Stimulated activated CD4-positive, alpha-beta T cell treated with anti-CD3 and anti-CD28 coated beads, Interleukin-12 subunit alpha, Interleukin-12 subunit beta, amount 100 ng/mL, for 48 hours (primary cell): ENCODE measurements at regions not wholly inside any gene's neighbourhood (a gene's known extent, or its start where the extent isn't known, plus 50 kb on each side); places are given as distances from the start of the nearest gene placed in this dataset.

ENCODE experiments used
- DNase-seq, 3 donors: peaks; one replicate each; pipeline ENCODE4 v3.0.0-alpha.2; 2020; ENCODE audit warnings: low read depth in 2 of 3, low spot score in 1 of 3

DNA sequence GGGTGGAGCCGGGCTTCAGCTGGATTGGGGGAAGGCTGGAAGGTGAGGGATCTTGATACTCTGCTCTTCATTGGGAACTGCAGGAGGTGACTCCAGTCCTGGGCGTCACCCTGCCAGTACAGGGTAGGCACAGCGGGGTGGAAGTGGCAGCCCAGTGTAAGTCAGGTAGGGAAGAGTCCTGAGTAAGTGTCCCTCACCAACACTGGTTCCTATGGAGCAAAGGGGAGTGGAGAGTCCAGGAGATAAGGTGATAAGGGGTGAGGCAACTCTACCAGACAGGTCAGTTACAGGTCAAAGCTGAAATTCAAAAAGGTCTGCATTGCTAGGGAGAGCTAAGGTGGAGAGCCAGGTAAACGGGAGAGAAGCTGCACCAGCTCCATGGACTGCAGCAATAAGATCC, 145.6 kb upstream of the NFE2L3 start:
- no peak for DNase-seq

DNA sequence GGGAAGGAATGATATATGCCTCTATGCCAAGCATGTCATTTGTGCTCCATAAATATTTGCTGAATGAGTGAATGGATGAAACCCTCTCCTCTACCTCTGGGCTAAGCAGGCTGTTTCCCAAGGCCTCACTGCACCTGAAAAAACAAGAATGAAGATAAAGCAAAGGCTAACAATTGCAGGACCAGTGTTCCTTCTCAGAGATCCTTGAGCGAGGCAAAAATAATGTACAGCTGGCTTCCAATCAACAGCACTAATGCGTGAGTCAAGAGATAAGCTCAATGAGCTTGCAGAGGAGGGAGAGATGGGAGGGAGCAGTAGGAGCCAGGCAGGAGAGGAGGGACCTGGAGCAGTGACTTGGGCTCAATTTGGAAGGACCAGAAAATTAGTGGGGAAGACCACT, 144.5 kb upstream of the NFE2L3 start:
- no peak for DNase-seq

DNA sequence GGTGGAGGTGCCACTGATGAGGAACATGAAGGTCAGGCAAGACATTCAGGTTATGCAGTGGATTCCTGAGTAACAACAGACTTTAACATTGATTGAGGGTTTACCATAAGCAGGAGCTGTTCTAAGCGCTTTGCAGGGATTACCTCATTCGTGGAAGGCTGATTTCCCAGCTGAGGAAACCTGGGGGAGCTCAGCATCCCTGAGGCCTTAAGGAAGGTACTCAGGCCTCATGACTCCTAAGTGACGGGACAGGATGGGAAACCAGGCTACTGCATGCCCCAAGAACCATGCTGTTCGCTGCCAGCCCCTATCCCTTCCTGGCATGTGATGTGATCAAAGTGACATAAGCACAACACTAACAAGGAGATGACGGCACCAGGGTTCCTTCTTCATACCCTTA, 143.6 kb upstream of the NFE2L3 start:
- DNase-seq = no peak

DNA sequence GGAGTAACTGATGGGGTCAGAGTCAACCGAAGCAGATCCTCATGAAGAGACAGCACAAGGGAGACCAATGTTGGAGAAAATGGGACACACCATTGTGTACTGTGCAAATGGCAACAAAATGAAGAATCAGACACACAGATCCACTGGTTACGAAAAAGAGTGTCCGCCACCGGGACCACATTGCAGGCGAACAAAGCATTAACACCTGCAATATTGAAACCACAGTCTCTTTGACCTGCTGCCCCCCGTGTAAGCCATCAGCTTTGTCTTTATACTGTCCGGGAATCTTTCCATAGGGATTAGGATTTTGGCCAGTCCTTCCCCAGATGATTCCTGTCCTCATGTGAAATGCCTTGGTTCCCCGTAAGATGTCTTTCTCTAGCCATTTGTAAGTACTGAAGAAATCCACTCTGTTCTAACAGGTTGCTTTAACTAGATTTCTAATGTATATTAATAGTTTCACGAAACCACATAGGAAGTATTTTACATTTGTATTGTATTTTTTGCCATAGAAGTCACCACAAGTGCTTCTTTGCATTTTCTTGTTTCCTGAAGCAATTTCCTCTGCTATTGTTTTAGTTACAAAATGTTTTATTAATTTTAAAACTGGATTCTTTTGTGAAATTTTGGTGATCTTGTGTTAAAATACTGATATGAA, 140.8 kb upstream of the NFE2L3 start:
- no peak for DNase-seq

DNA sequence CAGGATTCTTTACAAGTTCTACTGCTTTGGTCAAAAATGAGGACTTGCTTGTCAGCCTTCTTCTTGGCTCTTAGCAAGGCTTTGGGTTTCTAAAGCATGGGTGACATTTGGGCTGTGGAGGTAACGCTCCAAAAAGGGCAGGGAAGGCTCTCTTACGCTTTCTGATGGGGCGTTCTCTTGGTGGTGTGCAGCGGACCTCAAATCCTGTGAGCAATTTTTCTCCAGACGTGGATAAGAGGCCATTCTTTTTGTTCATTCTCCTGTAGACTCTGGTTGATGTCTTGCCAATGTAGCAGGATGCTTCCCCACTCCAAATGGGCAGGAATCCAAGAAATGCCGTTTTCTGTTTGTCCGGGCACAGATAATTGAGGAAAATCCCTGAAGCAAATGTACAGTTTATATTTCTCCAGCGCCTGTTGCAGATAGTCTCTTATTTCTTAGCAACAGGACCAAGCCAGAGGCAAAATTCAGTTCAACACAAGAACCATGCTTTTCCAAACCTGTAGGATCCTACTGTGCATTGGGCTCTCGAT, 138.4 kb upstream of the NFE2L3 start:
- no peak for DNase-seq

DNA sequence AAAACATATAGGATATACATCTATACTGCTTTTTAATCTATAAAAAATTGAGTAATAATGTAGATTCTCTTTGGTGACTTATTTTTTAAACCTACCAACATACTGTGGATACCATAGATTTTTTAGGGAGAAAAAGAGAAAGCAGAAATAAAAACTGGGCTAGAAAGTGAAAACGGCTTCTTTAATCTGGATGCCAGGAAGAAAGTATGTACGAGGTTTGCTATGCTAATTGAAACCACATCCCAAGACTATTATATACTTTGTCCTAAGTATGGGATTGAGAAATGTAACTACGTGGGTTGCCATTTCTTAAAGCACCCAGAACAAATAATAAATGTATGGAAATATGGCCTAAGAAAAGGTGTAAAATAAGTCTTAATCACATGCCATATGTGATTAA, 129.0 kb upstream of the NFE2L3 start:
- DNase-seq = no peak

DNA sequence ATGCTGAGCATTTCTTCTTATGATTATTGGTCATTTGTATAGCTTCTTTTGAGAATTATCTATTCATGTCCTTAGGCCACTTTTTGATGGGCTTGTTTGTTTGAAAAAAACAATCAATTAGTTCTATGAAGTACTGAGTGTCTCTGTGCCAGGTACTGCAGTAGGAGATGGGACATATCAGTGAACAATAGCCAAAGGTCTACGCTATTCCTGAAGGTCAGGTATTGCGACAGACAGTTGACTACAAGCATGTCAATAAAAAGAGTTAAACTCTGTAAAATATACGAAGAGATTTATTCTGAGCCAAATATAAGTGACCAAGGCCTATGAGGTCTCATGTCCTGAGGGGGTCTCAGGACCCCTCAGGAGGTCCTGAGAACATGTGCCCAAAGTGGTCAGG, 122.1 kb upstream of the NFE2L3 start:
- no peak for DNase-seq

DNA sequence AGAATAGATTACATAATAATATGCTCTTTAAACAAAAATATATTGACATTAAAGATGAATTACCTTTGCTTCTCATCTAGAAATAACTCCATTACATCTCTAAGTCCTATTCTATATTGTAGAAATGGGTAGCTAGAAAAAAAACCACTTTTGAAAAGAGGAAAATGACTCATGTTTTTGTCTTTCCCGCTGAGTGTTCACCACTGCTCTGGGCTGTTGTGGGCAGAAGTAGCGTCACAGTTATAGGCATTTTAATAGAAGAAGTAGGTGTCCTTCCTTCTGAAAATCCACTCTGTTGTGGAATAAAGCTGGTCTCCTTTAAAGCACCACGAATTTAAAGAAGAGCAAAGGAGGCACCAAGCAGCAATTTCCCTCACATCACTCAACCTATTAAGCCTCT, 117.6 kb upstream of the NFE2L3 start:
- DNase-seq = no peak

DNA sequence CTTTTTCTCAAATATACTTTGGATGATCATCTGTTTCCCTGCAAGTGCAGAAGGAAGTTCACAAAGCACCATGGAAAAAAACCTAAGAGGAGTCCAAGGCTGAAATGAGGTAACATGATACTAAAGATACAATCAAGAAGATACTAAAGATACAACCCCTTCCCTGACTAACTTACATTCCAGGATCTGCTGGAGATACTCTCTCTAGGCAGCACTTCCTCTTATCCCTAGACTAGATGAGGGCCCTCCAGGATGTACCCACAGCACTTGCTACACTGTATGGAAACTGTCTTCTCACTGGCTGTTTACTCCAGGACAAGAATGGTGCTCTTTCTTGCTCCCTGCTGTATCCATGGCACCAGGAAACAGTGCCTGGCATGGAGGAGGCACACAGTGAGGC, 116.4 kb upstream of the NFE2L3 start:
- no peak for DNase-seq

DNA sequence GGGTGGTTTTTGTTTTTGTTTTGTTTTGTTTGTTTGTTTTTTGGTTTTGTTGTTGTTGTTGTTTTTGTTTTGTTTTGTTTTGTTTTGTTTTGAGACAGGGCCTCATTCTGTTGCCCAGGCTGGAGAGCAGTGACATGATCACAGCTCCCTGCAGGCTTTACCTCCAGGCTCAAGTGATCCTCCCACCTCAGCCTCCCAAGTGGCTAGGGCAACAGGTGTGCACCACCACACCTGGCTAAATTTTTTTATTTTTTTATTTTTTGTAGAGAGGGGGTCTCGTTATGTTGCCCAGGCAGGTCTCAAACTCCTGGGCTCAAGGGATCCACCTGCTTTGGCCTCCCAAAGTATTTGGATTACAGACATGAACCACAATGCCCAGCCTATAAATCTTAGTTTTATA, 115.9 kb upstream of the NFE2L3 start:
- DNase-seq = no peak

DNA sequence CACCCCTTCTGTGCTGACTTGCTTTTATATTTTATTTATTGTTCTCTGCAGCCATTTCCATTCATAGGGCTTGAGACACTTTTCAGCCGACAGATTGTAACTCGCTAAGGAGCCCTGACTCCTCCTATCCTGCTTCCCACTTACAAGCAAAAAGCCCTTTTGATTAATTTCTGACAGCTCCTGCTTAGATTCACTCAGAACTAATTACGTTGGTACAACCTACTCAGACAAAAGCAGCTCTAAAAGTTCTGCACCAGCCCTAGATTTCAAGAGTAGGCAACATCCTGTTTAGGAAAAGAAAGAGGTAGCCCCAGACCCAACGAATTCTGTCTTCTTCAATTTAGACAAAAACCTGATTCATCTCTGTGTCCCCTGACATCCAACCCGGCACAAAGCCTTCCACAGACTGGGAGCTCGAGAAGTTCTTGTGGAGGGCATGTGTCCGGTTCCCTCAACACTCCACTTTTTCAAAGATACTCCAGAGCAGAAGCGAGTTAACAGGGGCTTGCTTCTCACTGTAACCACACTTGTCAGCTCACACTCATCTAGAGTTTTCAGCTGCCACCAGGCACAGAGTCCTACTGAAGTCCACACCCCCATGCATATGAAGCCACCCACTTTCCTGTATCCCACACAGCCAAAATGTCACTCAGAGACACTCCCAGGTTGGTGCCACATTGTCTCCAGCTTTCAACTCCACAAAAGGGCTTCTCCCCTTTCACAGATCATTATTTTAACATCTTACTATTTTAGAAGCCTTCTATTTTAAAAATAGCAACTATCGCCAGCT, 113.6 kb upstream of the NFE2L3 start:
- no peak for DNase-seq

DNA sequence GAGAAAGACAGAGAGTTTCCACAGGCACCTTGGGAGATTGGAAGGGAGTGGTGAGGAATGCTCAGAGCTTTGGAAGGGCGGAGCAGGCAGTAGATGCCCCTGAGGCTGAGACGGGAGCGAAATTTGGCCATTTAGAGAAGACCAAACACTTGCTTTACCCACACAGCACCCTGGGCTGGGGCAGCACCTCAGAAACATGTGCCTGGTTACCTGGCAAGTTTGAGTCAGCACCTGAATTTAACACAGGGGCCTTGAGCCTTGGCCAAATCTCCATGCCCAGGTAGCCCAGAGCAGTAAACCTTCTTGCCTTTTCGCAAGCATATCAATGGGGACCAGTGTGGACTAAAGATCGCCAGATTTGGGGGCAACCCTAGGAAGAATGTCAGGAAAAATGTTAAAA, 111.9 kb upstream of the NFE2L3 start:
- no peak for DNase-seq

DNA sequence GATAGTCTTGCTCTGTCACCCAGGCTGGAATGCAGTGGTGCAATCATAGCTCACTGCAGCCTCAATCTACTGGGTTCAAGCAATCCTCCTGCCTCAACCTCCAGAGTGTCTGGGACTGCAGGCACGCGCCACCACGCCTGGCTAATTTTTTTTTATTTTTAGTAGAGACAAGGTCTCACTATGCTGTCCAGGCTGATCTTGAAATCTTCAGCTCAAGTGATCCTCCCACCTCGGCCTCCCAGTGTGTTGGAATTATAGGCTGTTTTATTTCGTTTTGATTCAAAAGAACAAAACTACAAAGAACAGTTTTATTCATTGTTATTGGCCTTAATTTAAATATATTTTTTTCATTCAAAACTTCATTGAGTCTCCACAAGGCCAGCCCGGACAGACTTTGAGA, 109.8 kb upstream of the NFE2L3 start:
- no peak for DNase-seq

DNA sequence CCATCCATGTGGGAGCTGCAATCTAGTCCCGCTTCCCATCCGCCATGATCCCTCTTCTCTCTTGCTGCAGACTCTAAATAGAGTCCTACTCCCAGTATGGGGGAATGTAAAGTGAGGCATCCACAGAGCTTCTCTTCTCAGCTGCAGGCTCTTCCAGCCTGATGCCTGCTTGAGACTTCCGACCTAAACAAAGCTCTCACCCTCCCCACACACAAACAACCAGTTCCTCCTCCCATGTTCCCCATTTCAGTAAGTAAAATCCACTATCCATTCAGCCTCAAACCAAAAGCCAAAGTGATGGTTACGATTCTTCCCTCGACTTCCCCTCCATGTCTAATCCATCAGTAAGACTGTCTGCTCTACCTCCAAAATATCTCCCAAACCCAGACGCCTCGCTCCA, 108.2 kb upstream of the NFE2L3 start:
- DNase-seq = no peak

DNA sequence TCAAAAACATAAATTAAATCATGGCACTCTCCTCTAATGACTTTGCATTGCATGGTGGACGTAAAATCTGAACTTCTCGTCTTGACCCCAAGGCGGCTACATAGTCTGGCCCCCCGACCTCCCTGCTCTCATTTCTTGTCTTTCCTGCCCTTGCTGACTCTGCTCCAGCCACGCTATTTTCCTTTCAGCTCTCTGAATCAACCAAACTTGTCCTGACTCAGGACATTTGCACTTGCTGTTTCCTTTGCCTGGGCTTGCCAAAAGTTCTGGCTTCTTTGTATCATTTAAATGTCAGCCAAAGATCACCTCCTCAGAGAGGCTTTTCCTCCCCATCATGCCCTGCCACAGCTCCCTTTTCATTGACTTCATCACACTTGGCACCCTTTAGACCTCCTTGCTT, 107.7 kb upstream of the NFE2L3 start:
- DNase-seq = no peak

DNA sequence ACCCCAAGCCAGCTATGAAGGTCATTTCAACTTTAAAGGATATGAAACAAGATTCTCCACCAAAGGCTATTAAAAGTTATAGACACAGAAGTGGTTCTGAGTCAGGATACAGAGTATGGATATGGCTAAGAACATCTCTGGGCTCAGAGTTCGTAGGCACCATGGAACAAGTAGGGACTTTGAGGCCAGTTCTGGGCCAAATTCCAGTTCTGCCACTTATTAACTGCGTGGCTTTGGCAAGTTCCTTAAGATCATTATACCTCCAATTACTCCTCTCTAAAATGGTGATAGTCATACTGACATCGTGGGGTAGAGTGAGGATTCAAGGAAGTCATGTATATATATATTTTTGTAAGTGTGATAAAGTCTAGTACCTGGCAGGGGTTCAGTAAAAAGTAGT, 105.8 kb upstream of the NFE2L3 start:
- DNase-seq = no peak

DNA sequence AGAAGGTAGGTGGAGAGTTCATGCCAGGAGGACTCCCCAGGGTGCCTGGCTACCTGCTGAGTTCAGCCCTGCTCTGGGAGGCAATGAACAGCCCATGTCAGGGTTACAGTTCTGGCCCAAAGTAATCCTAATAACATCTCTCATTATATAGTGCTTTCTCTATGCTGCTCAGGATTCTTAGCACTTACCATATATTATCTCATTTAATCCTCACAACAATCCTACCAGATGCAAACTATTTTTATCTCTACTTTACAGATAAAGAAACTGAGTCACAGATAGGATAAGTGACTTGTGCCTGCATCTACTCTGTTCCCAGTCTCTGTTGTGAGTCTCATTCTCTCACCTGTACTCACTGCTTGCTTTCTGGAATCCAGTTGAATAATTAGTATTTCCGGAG, 105.1 kb upstream of the NFE2L3 start:
- no peak for DNase-seq

DNA sequence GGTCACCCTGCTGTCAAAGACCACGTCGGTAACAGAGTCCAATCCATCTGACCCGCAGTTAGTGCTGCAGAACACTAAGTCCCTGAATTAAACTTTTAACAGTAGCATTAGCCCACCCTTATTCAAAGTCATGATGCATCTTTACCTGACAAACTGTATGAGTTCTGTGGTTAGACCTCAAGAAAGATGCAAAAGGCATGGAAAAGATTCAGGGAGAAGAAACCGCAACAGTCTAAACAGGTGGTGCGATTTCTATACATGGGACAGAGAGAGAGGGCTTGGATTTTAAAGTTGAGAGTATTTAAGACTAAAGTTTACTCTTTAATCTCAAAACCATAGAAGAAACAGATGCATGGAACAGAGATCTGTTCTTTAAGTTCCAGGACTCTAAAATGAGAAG, 103.3 kb upstream of the NFE2L3 start:
- no peak for DNase-seq

DNA sequence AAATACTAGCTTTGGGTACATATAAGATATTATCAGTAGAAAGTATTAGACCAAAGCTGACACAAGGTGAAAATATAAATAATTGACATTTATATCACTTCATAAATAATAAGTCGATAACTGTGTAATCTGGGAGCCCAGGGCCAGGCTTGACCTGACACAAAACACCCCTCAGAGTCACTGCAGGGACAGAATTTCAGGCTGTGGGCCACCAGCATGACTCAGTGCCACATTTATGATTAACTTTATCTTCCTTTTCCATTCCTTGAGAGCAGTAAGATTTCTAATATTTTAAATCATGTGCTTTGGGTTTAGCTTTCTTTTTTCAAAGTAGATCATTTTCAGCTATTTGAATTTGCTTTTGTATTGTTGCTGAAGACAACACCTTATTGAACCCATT, 102.9 kb upstream of the NFE2L3 start:
- DNase-seq = no peak

DNA sequence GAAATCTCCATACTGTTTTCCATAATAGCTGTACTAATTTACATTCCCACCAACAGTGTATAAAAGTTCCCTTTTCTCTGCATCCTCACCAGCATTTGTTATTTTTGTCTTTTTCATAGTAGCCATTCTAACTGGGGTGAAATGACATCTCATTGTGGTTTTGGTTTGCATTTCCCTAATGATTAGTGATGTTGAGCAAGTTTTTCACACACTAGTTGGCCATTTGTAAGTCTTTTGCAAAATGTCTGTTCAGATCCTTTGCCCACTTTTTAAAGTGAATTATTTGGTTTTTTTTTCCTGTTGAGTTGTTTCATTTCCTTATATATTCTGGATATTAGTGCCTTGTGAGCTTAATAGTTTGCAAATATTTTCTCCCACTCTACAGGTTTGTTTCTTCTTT, 101.0 kb upstream of the NFE2L3 start:
- no peak for DNase-seq

DNA sequence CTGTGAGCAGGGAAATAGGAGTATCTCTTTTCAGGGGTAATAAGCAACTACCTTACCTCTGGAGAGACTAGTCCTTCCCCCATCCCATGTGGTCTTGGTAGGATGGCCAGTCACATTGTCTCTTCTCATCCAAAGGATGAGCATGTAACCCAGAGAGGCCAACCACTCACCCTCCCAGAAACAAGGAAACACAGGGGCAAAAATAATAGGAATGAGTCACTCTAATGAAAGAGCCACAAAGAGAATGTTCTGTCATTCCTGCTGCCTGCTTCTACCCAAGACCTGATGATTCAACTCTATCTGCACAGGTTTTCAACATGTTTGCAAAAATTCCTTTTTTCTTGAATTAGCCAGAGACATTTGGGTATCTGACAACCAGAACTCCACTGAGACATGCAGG, 99.3 kb upstream of the NFE2L3 start:
- no peak for DNase-seq

DNA sequence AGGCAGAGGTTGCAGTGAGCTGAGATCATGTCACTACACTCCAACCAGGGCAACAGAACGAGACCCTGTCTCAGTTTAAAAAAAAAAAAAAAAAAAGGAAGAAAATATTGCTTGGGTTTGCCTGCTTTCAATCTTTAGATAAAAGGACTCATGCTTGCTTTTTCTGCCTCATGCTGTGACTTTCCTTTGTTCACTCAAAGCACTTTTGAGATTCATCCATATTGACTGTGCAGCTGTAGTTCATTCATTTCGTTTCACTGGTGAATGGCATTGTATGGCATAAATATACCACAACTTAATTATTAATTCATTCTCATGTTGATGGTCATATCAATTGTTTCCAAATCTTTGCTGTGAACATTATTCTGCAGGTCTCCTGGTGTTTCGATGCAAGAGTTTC, 97.6 kb upstream of the NFE2L3 start:
- DNase-seq = no peak

DNA sequence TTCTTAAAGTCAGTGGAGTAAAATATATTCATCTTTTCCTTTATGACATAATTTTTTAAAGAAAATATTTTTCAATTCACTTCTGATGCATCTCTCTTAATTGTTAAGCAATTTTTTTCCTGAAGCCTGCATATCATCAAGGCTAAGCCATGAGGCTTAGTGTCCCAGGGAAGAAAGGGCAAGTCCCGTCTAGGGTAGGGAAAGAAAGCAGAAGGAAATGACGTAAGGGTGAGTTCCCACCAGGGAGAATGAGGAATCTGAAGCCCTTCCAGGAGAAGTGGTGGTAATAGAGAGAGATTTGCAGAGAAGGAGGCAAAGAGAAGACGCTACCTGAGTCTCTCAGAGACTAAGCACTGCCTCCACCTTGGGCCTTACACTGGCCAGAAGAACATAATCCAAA, 96.8 kb upstream of the NFE2L3 start:
- DNase-seq = no peak
